ENCODE measurements at regions not wholly inside any gene's neighbourhood (a gene's known extent, or its start where the extent isn't known, plus 50 kb on each side); places are given as distances from the start of the nearest gene placed in this dataset.

- ChIA-PET RAD21 (ENCODE audit: unreplicated experiment) (no interaction called here), SMC1A (ENCODE audit: uncharacterized antibody, unreplicated experiment) (no interaction called here), CTCF (no interaction called here), POLR2A (no interaction called here)
- Histone ChIP-seq H3K4me3 (no peak overlapping the region), H2AFZ (ENCODE audit: control insufficient read depth, low read depth, low read length) (no peak overlapping the region), H3K27ac (ENCODE audit: control insufficient read depth, insufficient read depth) (no peak overlapping the region), H3K9me3 (replicated peaks; ENCODE audit: control insufficient read depth, insufficient read depth, low read length) (no peaks in the 10 kb centered on the region; the same call in 2 of the 3 replicates), H3K4me2 (ENCODE audit: control insufficient read depth, insufficient read depth) (no peak overlapping the region), H3K4me1 (ENCODE audit: control insufficient read depth, insufficient read depth, low read length) (no peaks in the 10 kb centered on the region), H3K9ac (ENCODE audit: control insufficient read depth, insufficient read depth, low read length) (no peak overlapping the region), H3K36me3 (ENCODE audit: control insufficient read depth in 2 of 2, insufficient read depth in 2 of 2, low read length in 1 of 2) (no peaks in the 10 kb centered on the region), H3K79me2 (ENCODE audit: control insufficient read depth, insufficient read depth, low read length) (no peaks in the 10 kb centered on the region), H4K20me1 (ENCODE audit: control insufficient read depth, insufficient read depth) (no peaks in the 10 kb centered on the region), H3K27me3 (replicated peaks in 1 of 2; ENCODE audit: control insufficient read depth in 2 of 2, insufficient read depth in 2 of 2, low read length in 1 of 2) (no peaks in the 10 kb centered on the region)
- in situ Hi-C loops (cut with MboI), result no loop called here
- intact Hi-C loops (cut with micrococcal nuclease; ENCODE audit: unreplicated experiment), result no loop called here
- no TSS peak for BruUV-seq (replicated peaks)
- 0% methylated on average over 1 of the region's 1 CpG for WGBS (ENCODE audit: insufficient coverage, insufficient replicate concordance, low lambda C conversion rate, missing lambda C conversion rate)
- no peak for ATAC-seq
- DNase-seq (ENCODE audit: low read depth, low spot score), result no peak
- FAIRE-seq, result no peak
- TF ChIP-seq MLLT1 (IDR thresholded peaks at IDR 0.05), result no peak
- no peak for TF ChIP-seq BMI1 (IDR thresholded peaks at IDR 0.05; ENCODE audit: borderline replicate concordance)
- no peak for TF ChIP-seq LARP7 (IDR thresholded peaks at IDR 0.05)
- TF ChIP-seq SIN3A (IDR thresholded peaks at IDR 0.05; ENCODE audit: low read depth, low read length), result no peak
- TF ChIP-seq, protein P1, sequence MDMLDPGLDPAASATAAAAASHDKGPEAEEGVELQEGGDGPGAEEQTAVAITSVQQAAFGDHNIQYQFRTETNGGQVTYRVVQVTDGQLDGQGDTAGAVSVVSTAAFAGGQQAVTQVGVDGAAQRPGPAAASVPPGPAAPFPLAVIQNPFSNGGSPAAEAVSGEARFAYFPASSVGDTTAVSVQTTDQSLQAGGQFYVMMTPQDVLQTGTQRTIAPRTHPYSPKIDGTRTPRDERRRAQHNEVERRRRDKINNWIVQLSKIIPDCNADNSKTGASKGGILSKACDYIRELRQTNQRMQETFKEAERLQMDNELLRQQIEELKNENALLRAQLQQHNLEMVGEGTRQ (IDR thresholded peaks at IDR 0.05; ENCODE audit: borderline replicate concordance, low read depth, low read length), result no peak
- TF ChIP-seq, protein P2, sequence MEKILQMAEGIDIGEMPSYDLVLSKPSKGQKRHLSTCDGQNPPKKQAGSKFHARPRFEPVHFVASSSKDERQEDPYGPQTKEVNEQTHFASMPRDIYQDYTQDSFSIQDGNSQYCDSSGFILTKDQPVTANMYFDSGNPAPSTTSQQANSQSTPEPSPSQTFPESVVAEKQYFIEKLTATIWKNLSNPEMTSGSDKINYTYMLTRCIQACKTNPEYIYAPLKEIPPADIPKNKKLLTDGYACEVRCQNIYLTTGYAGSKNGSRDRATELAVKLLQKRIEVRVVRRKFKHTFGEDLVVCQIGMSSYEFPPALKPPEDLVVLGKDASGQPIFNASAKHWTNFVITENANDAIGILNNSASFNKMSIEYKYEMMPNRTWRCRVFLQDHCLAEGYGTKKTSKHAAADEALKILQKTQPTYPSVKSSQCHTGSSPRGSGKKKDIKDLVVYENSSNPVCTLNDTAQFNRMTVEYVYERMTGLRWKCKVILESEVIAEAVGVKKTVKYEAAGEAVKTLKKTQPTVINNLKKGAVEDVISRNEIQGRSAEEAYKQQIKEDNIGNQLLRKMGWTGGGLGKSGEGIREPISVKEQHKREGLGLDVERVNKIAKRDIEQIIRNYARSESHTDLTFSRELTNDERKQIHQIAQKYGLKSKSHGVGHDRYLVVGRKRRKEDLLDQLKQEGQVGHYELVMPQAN (conservative IDR thresholded peaks at IDR 0.05), result no peak
- TF ChIP-seq ZBTB40 (IDR thresholded peaks at IDR 0.05; ENCODE audit: borderline replicate concordance), result no peak
- no peak for TF ChIP-seq PRDM15 (CRISPR knock-in tag; IDR thresholded peaks at IDR 0.05)
- TF ChIP-seq ZNF217 (IDR thresholded peaks at IDR 0.05), result no peak
- no peak for TF ChIP-seq STAT3 (IDR thresholded peaks at IDR 0.05; ENCODE audit: low read depth, low read length)
- TF ChIP-seq RUNX3 (IDR thresholded peaks at IDR 0.05; ENCODE audit: low read length), result no peak
- no peak for TF ChIP-seq TCF3 (IDR thresholded peaks at IDR 0.05; ENCODE audit: borderline replicate concordance, insufficient read depth, low read depth, low read length)
- TF ChIP-seq NFYB (IDR thresholded peaks at IDR 0.05; ENCODE audit: insufficient read depth, low read depth, low read length), result no peak
Observed at GRCh38 chr5:3034881-3035280, 283.4 kb upstream of the IRX2 start.
